ENCODE measurements at regions not wholly inside any gene's neighbourhood (a gene's known extent, or its start where the extent isn't known, plus 50 kb on each side); places are given as distances from the start of the nearest gene placed in this dataset.
"Not testable (repeated sequence)": the region's sequence is repeated elsewhere in the genome, so short reads cannot be mapped to it uniquely, and the experiment has no call there.

DNA sequence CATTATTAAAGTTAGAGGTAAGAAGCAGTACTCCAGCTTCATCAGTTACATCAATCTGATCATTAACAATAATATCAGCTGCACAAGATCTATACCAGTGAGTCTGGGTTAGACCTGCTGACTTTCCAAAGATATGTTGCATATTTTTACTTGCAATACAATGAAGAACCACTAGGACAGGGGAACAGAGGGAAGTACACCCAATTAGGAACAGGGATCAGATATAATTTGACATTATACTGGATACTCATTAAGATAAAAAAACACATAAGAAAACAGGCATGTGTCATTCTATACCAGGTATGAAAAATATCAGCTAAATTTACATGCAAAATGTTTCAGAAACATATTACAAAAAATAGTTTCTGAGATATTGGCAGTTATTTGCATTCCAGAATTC, 995.1 kb upstream of the DDX18 start:
- DNase-seq (ENCODE audit: low read depth), result no peak
- TF ChIP-seq, protein P1, sequence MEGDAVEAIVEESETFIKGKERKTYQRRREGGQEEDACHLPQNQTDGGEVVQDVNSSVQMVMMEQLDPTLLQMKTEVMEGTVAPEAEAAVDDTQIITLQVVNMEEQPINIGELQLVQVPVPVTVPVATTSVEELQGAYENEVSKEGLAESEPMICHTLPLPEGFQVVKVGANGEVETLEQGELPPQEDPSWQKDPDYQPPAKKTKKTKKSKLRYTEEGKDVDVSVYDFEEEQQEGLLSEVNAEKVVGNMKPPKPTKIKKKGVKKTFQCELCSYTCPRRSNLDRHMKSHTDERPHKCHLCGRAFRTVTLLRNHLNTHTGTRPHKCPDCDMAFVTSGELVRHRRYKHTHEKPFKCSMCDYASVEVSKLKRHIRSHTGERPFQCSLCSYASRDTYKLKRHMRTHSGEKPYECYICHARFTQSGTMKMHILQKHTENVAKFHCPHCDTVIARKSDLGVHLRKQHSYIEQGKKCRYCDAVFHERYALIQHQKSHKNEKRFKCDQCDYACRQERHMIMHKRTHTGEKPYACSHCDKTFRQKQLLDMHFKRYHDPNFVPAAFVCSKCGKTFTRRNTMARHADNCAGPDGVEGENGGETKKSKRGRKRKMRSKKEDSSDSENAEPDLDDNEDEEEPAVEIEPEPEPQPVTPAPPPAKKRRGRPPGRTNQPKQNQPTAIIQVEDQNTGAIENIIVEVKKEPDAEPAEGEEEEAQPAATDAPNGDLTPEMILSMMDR (IDR thresholded peaks at IDR 0.05; ENCODE audit: control insufficient read depth, insufficient read depth, low read depth, low read length, missing control alignments), result no peak
- H3K4me3 ChIP-seq (ENCODE audit: control insufficient read depth, low read depth, low read length), result no peak overlapping the region

DNA sequence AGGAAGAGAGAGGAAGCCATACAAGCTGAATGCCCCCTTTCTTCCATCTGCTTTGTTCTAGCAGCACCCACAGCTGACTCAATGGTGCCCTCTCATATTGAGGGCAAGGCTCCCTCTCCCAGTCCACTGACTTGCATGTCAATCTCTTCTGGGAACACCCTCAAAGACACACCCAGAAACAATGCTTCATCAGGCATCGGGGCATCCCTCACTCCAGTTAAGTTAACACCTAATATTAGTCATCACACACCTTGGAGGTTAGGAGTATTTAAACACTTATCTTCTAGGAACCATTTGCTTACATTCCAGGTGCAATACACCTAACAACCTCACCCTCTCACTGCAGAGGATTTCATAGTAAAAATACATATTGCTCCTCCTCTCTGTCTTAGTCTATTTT, 993.5 kb upstream of the DDX18 start:
- DNase-seq (ENCODE audit: low read depth), result no peak
- TF ChIP-seq, protein P1 (IDR thresholded peaks at IDR 0.05; ENCODE audit: control insufficient read depth, insufficient read depth, low read depth, low read length, missing control alignments), result no peak
- H3K4me3 ChIP-seq (ENCODE audit: control insufficient read depth, low read depth, low read length), result no peak overlapping the region

DNA sequence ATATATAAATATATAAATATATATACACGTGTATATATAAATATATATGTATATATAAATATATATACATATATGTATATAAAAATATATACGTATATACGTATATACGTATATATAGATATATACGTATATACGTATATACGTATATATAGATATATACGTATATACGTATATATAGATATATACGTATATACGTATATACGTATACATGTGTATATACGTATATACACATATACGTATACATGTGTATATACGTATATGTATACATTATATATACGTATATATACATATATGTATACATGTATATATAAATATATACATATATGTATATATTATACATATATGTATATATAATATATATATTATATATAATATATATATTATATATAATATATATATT, 984.9 kb upstream of the DDX18 start:
- not testable (repeated sequence) for DNase-seq (ENCODE audit: low read depth); H3K4me3 ChIP-seq (ENCODE audit: control insufficient read depth, low read depth, low read length)

DNA sequence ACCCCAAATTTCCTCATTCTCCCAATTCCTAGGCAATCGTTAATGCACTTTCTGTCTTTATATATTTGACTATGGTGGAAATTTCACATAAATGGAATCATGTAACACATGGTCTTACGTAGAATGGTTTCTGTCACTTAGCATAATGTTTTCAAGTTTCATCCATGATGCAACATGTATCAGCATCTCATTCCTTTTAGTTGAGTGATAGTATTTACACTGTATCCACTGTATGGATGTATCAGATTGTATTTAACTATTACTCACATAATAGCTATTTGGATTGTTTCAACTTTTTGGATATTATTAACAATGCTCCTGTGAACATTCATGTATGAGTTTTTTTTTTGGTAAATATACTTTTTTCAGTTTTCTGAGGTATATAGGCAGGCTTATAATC, 982.3 kb upstream of the DDX18 start:
- TF ChIP-seq, protein P1 (IDR thresholded peaks at IDR 0.05; ENCODE audit: control insufficient read depth, insufficient read depth, low read depth, low read length, missing control alignments), result no peak
- no peak overlapping the region for H3K4me3 ChIP-seq (ENCODE audit: control insufficient read depth, low read depth, low read length)
- DNase-seq (ENCODE audit: low read depth), result no peak

DNA sequence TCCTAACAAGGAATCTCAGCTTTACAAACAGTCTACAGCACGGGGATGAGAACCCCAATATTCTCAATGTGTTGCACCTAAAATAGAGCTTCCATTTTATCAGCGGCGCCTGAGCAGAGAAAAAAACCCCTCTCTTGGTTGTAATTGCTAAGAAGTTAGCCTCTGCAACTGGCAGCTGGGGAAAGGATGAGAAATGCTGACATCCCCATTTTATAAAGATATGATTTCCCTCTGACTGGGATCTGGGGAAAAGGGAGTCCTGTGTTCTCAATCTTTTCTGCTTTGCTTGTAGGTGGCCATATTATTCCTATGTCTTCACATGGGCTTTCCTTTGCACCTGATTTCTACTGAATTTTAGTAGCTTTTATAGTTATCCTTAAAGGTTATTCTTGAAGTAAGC, 981.4 kb upstream of the DDX18 start:
- H3K4me3 ChIP-seq (ENCODE audit: control insufficient read depth, low read depth, low read length), result no peak overlapping the region
- TF ChIP-seq, protein P1 (IDR thresholded peaks at IDR 0.05; ENCODE audit: control insufficient read depth, insufficient read depth, low read depth, low read length, missing control alignments), result no peak
- DNase-seq (ENCODE audit: low read depth), result no peak

DNA sequence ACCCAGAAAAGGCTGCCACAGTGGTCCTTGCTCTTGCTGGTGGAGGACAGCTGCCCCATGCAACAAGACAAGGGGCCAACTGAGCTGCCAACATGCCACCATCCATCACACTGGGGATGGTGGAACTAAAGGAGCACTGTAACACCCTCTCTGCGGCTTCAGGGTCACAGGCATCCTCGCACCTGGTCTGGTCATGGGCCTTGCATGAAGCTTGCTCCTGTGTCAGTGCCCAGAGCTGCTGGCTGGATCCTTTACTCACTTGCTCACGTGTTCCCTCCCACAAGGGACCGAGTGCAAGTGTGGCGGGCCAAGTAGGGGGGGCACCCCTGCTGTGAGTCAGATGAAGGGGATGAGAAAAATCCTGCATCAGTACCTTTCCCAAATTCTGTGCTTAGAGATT, 972.3 kb upstream of the DDX18 start:
- TF ChIP-seq, protein P1 (IDR thresholded peaks at IDR 0.05; ENCODE audit: control insufficient read depth, insufficient read depth, low read depth, low read length, missing control alignments), result no peak
- DNase-seq (ENCODE audit: low read depth), result no peak
- H3K4me3 ChIP-seq (ENCODE audit: control insufficient read depth, low read depth, low read length), result no peak overlapping the region

- no peak for DNase-seq (ENCODE audit: low read depth)
- H3K4me3 ChIP-seq (ENCODE audit: control insufficient read depth, low read depth, low read length), result no peak overlapping the region
- TF ChIP-seq, protein P1 (IDR thresholded peaks at IDR 0.05; ENCODE audit: control insufficient read depth, insufficient read depth, low read depth, low read length, missing control alignments), result no peak
These were observed 954.8 kb upstream of the DDX18 start for GRCh38 chr2:116859708-116860107.

Data from AG09309 (cell line).